Neural cell (in vitro differentiated cells): ENCODE measurements at regions not wholly inside any gene's neighbourhood (a gene's known extent, or its start where the extent isn't known, plus 50 kb on each side); places are given as distances from the start of the nearest gene placed in this dataset.

Experiments used
- EP300 ChIP-seq: fragments of 450-650 bp; conservative IDR thresholded peaks from 2 replicates; pipeline ENCODE4 v1.6.1; 2014; ENCODE audit warnings: antibody characterized with exemption, mild to moderate bottlenecking, moderate library complexity; ENCODE audit not compliant: poor library complexity, severe bottlenecking
- MXI1 ChIP-seq: fragments of 450-650 bp; conservative IDR thresholded peaks from 2 replicates; pipeline ENCODE4 v1.6.1; 2014; ENCODE audit warnings: antibody characterized with exemption, mild to moderate bottlenecking; ENCODE audit not compliant: poor library complexity, severe bottlenecking
- TF ChIP-seq, protein P1 (sequence below): fragments of 450-650 bp; IDR thresholded peaks from 2 replicates; pipeline ENCODE4 v1.5.1; 2014; ENCODE audit warnings: antibody characterized with exemption, mild to moderate bottlenecking, moderate library complexity; ENCODE audit not compliant: poor library complexity, severe bottlenecking

GRCh38 chr14:48704639-48705038 is 881.5 kb downstream of the RPS29 start:
- TF ChIP-seq, protein P1, sequence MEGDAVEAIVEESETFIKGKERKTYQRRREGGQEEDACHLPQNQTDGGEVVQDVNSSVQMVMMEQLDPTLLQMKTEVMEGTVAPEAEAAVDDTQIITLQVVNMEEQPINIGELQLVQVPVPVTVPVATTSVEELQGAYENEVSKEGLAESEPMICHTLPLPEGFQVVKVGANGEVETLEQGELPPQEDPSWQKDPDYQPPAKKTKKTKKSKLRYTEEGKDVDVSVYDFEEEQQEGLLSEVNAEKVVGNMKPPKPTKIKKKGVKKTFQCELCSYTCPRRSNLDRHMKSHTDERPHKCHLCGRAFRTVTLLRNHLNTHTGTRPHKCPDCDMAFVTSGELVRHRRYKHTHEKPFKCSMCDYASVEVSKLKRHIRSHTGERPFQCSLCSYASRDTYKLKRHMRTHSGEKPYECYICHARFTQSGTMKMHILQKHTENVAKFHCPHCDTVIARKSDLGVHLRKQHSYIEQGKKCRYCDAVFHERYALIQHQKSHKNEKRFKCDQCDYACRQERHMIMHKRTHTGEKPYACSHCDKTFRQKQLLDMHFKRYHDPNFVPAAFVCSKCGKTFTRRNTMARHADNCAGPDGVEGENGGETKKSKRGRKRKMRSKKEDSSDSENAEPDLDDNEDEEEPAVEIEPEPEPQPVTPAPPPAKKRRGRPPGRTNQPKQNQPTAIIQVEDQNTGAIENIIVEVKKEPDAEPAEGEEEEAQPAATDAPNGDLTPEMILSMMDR = no peak
- TF ChIP-seq MXI1 (no peak), EP300 (no peak)
